Stimulated activated naive CD8-positive, alpha-beta T cell treated with anti-CD3 and anti-CD28 coated beads, Interleukin-15, amount 100 ng/mL, for 72 hours (primary cell): ENCODE measurements at regions not wholly inside any gene's neighbourhood (a gene's known extent, or its start where the extent isn't known, plus 50 kb on each side); places are given as distances from the start of the nearest gene placed in this dataset.
A peak's percentile ranks its signal among the peaks of the same experiment; 100 is the strongest.

ENCODE experiments used
- ATAC-seq: fragments of 150-1000 bp; cut with Tn5 transposase; 2 replicates; pipeline ENCODE4 v1.10.0; 2021; ENCODE audit warnings: mild to moderate bottlenecking, moderate library complexity
- DNase-seq, 2 donors: peaks; one replicate each; pipeline ENCODE4 v3.0.0; 2021 to 2022
- H3K27ac Mint-ChIP-seq, 2 donors: one replicate each; pipeline ENCODE4 v1.8.0; 2022; ENCODE audit warnings: mild to moderate bottlenecking in 2 of 2, mixed read lengths in 2 of 2, moderate library complexity in 2 of 2
- H3K27me3 Mint-ChIP-seq: one replicate; pipeline ENCODE4 v1.8.0; 2022; ENCODE audit warnings: mixed read lengths
- H3K4me1 Mint-ChIP-seq: one replicate; pipeline ENCODE4 v1.8.0; 2022; ENCODE audit warnings: mild to moderate bottlenecking, mixed read lengths
- H3K4me3 Mint-ChIP-seq, 2 donors: one replicate each; pipeline ENCODE4 v1.8.0; 2022; ENCODE audit warnings: mild to moderate bottlenecking in 2 of 2, mixed read lengths in 2 of 2, moderate library complexity in 1 of 2
- H3K9me3 Mint-ChIP-seq, 2 donors: one replicate each; pipeline ENCODE4 v1.8.0; 2022; ENCODE audit warnings: mixed read lengths in 2 of 2

- DNase-seq = no peak
- Mint-ChIP-seq H3K27ac (no peak overlapping the region), H3K9me3 (no peaks in the 10 kb centered on the region), H3K4me1 (no peaks in the 10 kb centered on the region), H3K27me3 (peaks cover 8% of the 10 kb centered on the region), H3K4me3 (no peak overlapping the region)
- no peak for ATAC-seq
Observed at GRCh38 chr6:139547804-139548203, 173.4 kb upstream of the CITED2 start.

GRCh38 chr6:139547122-139547776 is 172.8 kb upstream of the CITED2 start:
- ATAC-seq = no peak
- Mint-ChIP-seq H3K4me1 (no peaks in the 10 kb centered on the region), H3K27ac (no peak overlapping the region), H3K9me3 (no peaks in the 10 kb centered on the region), H3K27me3 (peaks cover 8% of the 10 kb centered on the region), H3K4me3 (no peak overlapping the region)
- no peak for DNase-seq

GRCh38 chr6:139546106-139546472 is 171.6 kb upstream of the CITED2 start:
- Mint-ChIP-seq H3K4me3 (no peak overlapping the region), H3K27ac (no peak overlapping the region), H3K27me3 (no peaks in the 10 kb centered on the region), H3K9me3 (no peaks in the 10 kb centered on the region), H3K4me1 (no peaks in the 10 kb centered on the region)
- no peak for ATAC-seq
- no peak for DNase-seq

GRCh38 chr6:139545206-139546105 is 171.0 kb upstream of the CITED2 start:
- no peak overlapping the region for H3K4me3 Mint-ChIP-seq
- DNase-seq (no peak), ATAC-seq (no peak)
- H3K4me1 Mint-ChIP-seq = peaks cover 5% of the 10 kb centered on the region
- H3K9me3 Mint-ChIP-seq = no peaks in the 10 kb centered on the region
- no peaks in the 10 kb centered on the region for H3K27me3 Mint-ChIP-seq
- peak overlapping the region in 1 of 2 donors; percentile 4 for H3K27ac Mint-ChIP-seq

- DNase-seq (no peak), ATAC-seq (no peak)
- no peaks in the 10 kb centered on the region for H3K27me3 Mint-ChIP-seq
- no peak overlapping the region for H3K4me3 Mint-ChIP-seq
- no peak overlapping the region for H3K27ac Mint-ChIP-seq
- H3K9me3 Mint-ChIP-seq = no peaks in the 10 kb centered on the region
- peaks cover 13% of the 10 kb centered on the region for H3K4me1 Mint-ChIP-seq
Observed at GRCh38 chr6:139544701-139545057, 170.2 kb upstream of the CITED2 start.

GRCh38 chr6:139542351-139542750 is 167.9 kb upstream of the CITED2 start:
- no peak overlapping the region for H3K4me3 Mint-ChIP-seq
- no peaks in the 10 kb centered on the region for H3K9me3 Mint-ChIP-seq
- no peak for DNase-seq
- H3K27me3 Mint-ChIP-seq = no peaks in the 10 kb centered on the region
- ATAC-seq = no peak
- peak overlapping the region in 1 of 2 donors; percentile 27 for H3K27ac Mint-ChIP-seq
- H3K4me1 Mint-ChIP-seq = peaks cover 17% of the 10 kb centered on the region

GRCh38 chr6:139540894-139541293 is 166.4 kb upstream of the CITED2 start:
- no peak for ATAC-seq
- Mint-ChIP-seq H3K4me1 (peaks cover 17% of the 10 kb centered on the region), H3K9me3 (no peaks in the 10 kb centered on the region), H3K27me3 (no peaks in the 10 kb centered on the region), H3K4me3 (no peak overlapping the region), H3K27ac (no peak overlapping the region)
- DNase-seq = no peak

GRCh38 chr6:139540276-139540675 is 165.8 kb upstream of the CITED2 start:
- Mint-ChIP-seq H3K27ac (peak overlapping the region; percentile 61 to 88), H3K27me3 (no peaks in the 10 kb centered on the region), H3K4me3 (peak overlapping the region; percentile 6), H3K4me1 (peaks cover 17% of the 10 kb centered on the region), H3K9me3 (no peaks in the 10 kb centered on the region)
- ATAC-seq = peak; percentile 94
- peak; percentile 29 to 76 for DNase-seq

- Mint-ChIP-seq H3K9me3 (no peaks in the 10 kb centered on the region), H3K4me1 (peaks cover 18% of the 10 kb centered on the region), H3K27me3 (no peaks in the 10 kb centered on the region), H3K27ac (peak overlapping the region; percentile 61 to 89), H3K4me3 (peak overlapping the region in 1 of 2 donors; percentile 16)
- ATAC-seq (peak; percentile 76), DNase-seq (peak in 1 of 2 donors; percentile 12)
Observed at GRCh38 chr6:139539852-139540251, 165.4 kb upstream of the CITED2 start.

- Mint-ChIP-seq H3K27ac (no peak overlapping the region), H3K4me1 (peaks cover 31% of the 10 kb centered on the region), H3K27me3 (no peaks in the 10 kb centered on the region), H3K9me3 (no peaks in the 10 kb centered on the region), H3K4me3 (no peak overlapping the region)
- ATAC-seq (no peak), DNase-seq (no peak)
Observed at GRCh38 chr6:139538366-139538765, 163.9 kb upstream of the CITED2 start.

GRCh38 chr6:139536751-139537617 is 162.5 kb upstream of the CITED2 start:
- no peak for ATAC-seq
- DNase-seq = no peak
- Mint-ChIP-seq H3K9me3 (no peaks in the 10 kb centered on the region), H3K27ac (no peak overlapping the region), H3K27me3 (no peaks in the 10 kb centered on the region), H3K4me3 (no peak overlapping the region), H3K4me1 (peaks cover 31% of the 10 kb centered on the region)

GRCh38 chr6:139534472-139535115 is 160.1 kb upstream of the CITED2 start:
- peaks cover 0 to 3% of the 10 kb centered on the region in 2 donors for H3K9me3 Mint-ChIP-seq
- no peaks in the 10 kb centered on the region for H3K27me3 Mint-ChIP-seq
- ATAC-seq = no peak
- H3K4me1 Mint-ChIP-seq = peaks cover 18% of the 10 kb centered on the region
- DNase-seq = no peak
- peak overlapping the region in 1 of 2 donors; percentile 81 for H3K27ac Mint-ChIP-seq
- peak overlapping the region in 1 of 2 donors; percentile 42 for H3K4me3 Mint-ChIP-seq

- H3K27me3 Mint-ChIP-seq = no peaks in the 10 kb centered on the region
- peak overlapping the region; percentile 21 to 82 for H3K27ac Mint-ChIP-seq
- peaks cover 20% of the 10 kb centered on the region for H3K4me1 Mint-ChIP-seq
- no peak for DNase-seq
- no peak overlapping the region for H3K4me3 Mint-ChIP-seq
- no peak for ATAC-seq
- H3K9me3 Mint-ChIP-seq = peaks cover 0 to 7% of the 10 kb centered on the region in 2 donors
Observed at GRCh38 chr6:139533573-139534471, 159.4 kb upstream of the CITED2 start.

- DNase-seq (no peak), ATAC-seq (no peak)
- peaks cover 0 to 7% of the 10 kb centered on the region in 2 donors for H3K9me3 Mint-ChIP-seq
- H3K27ac Mint-ChIP-seq = no peak overlapping the region
- peaks cover 26% of the 10 kb centered on the region for H3K4me1 Mint-ChIP-seq
- no peaks in the 10 kb centered on the region for H3K27me3 Mint-ChIP-seq
- H3K4me3 Mint-ChIP-seq = no peak overlapping the region
Observed at GRCh38 chr6:139533171-139533570, 158.7 kb upstream of the CITED2 start.
